Activated CD8-positive, alpha-beta memory T cell treated with anti-CD3 and anti-CD28 coated beads, Interleukin-2, amount 50 U/mL, for 4 hours (primary cell): ENCODE measurements at regions not wholly inside any gene's neighbourhood (a gene's known extent, or its start where the extent isn't known, plus 50 kb on each side); places are given as distances from the start of the nearest gene placed in this dataset.

Experiments used
- DNase-seq: peaks from one replicate; pipeline ENCODE4 v3.0.0-alpha.2; 2020

- DNase-seq: no peak
These were observed 738.8 kb downstream of the PTPRU start for GRCh38 chr1:29975036-29975694.

- no peak for DNase-seq
These were observed 738.0 kb downstream of the PTPRU start for GRCh38 chr1:29974316-29974724.

- no peak for DNase-seq
These were observed 737.1 kb downstream of the PTPRU start for GRCh38 chr1:29973406-29973805.

- no peak for DNase-seq
These were observed 736.2 kb downstream of the PTPRU start for GRCh38 chr1:29972421-29973053.

- no peak for DNase-seq
These were observed 735.4 kb downstream of the PTPRU start for GRCh38 chr1:29971703-29972102.

GRCh38 chr1:29970747-29971325 is 734.5 kb downstream of the PTPRU start:
- no peak for DNase-seq

GRCh38 chr1:29969576-29969975 is 733.3 kb downstream of the PTPRU start:
- DNase-seq: no peak

- no peak for DNase-seq
These were observed 730.9 kb downstream of the PTPRU start for GRCh38 chr1:29967261-29967660.

- DNase-seq: no peak
These were observed 730.3 kb downstream of the PTPRU start for GRCh38 chr1:29966526-29967045.

GRCh38 chr1:29964718-29965533 is 728.6 kb downstream of the PTPRU start:
- DNase-seq: no peak

GRCh38 chr1:29963946-29964345 is 727.6 kb downstream of the PTPRU start:
- no peak for DNase-seq

GRCh38 chr1:29962831-29963247 is 726.5 kb downstream of the PTPRU start:
- DNase-seq: no peak

GRCh38 chr1:29962336-29962735 is 726.0 kb downstream of the PTPRU start:
- no peak for DNase-seq

- DNase-seq: no peak
These were observed 725.2 kb downstream of the PTPRU start for GRCh38 chr1:29961293-29962059.

- DNase-seq: no peak
These were observed 724.6 kb downstream of the PTPRU start for GRCh38 chr1:29960876-29961275.

GRCh38 chr1:29960156-29960755 is 723.9 kb downstream of the PTPRU start:
- DNase-seq: no peak

- no peak for DNase-seq
These were observed 723.0 kb downstream of the PTPRU start for GRCh38 chr1:29959356-29959755.

- no peak for DNase-seq
These were observed 721.9 kb downstream of the PTPRU start for GRCh38 chr1:29958271-29958670.

- DNase-seq: no peak
These were observed 720.2 kb downstream of the PTPRU start for GRCh38 chr1:29956349-29957030.

- no peak for DNase-seq
These were observed 718.3 kb downstream of the PTPRU start for GRCh38 chr1:29954591-29954990.

- no peak for DNase-seq
These were observed 717.6 kb downstream of the PTPRU start for GRCh38 chr1:29953961-29954360.
